BLaER1 treated with 17β-estradiol and CSF1 and Interleukin-3, amounts not matched to agents 10 nM and 100 nM (cell line): ENCODE measurements at regions not wholly inside any gene's neighbourhood (a gene's known extent, or its start where the extent isn't known, plus 50 kb on each side); places are given as distances from the start of the nearest gene placed in this dataset.

Experiments
- H3K27ac ChIP-seq, 11 experiments: shearing (Covaris generic); formaldehyde crosslinking; 2 replicates each; pipeline ENCODE4 v1.8.1; 2022
- H3K27me3 ChIP-seq, 11 experiments: shearing (Covaris generic); formaldehyde crosslinking; 2 replicates each; pipeline ENCODE4 v1.8.1; 2022
- H3K36me3 ChIP-seq, 11 experiments: shearing (Covaris generic); formaldehyde crosslinking; 2 replicates each; pipeline ENCODE4 v1.8.1; 2022
- H3K4me1 ChIP-seq, 10 experiments: shearing (Covaris generic); formaldehyde crosslinking; 2 replicates each; pipeline ENCODE4 v1.8.1; 2022
- H3K4me2 ChIP-seq, 11 experiments: shearing (Covaris generic); formaldehyde crosslinking; 2 replicates each; pipeline ENCODE4 v1.8.1; 2022
- H3K4me3 ChIP-seq, 10 experiments: shearing (Covaris generic); formaldehyde crosslinking; 2 replicates each; pipeline ENCODE4 v1.8.1; 2022
- H3K9ac ChIP-seq, 11 experiments: shearing (Covaris generic); formaldehyde crosslinking; 2 replicates each; pipeline ENCODE4 v1.8.1; 2022
- H3K9me3 ChIP-seq, 11 experiments: shearing (Covaris generic); formaldehyde crosslinking; replicated peaks in 1 of 11; 2 replicates each; pipeline ENCODE4 v1.8.1; 2022
- H4K20me1 ChIP-seq, 11 experiments: shearing (Covaris generic); formaldehyde crosslinking; 2 replicates each; pipeline ENCODE4 v1.8.1; 2022
- Cebpa-rat ChIP-seq, 11 experiments: shearing (Covaris generic); IDR thresholded peaks; 2 replicates each; pipeline ENCODE4 v1.8.1; 2022

GRCh38 chr7:142698429-142698828 is 50.8 kb upstream of the PRSS1 start:
- Histone ChIP-seq H3K27ac (no peak overlapping the region), H3K4me3 (no peak overlapping the region)

GRCh38 chr7:142697270-142697669 is 52.0 kb upstream of the PRSS1 start:
- Histone ChIP-seq H4K20me1 (no peaks in the 10 kb centered on the region), H3K4me3 (no peak overlapping the region), H3K27me3 (no peaks in the 10 kb centered on the region), H3K9me3 (no peaks in the 10 kb centered on the region), H3K27ac (no peak overlapping the region), H3K36me3 (no peaks in the 10 kb centered on the region), H3K4me2 (no peak overlapping the region), H3K9ac (no peak overlapping the region), H3K4me1 (peaks cover 0 to 11% (median 3%) of the 10 kb centered on the region in 10 experiments; a peak in 7 of 20 replicates)
- TF ChIP-seq Cebpa-rat (IDR thresholded peaks at IDR 0.05), result no peak

More at GRCh38 chr7:142698429-142698828, 50.8 kb upstream of the PRSS1 start:
- H3K36me3 ChIP-seq, result no peaks in the 10 kb centered on the region
- no peak overlapping the region for H3K9ac ChIP-seq
- H4K20me1 ChIP-seq, result no peaks in the 10 kb centered on the region
- peaks cover 0 to 11% (median 3%) of the 10 kb centered on the region in 10 experiments; a peak in 8 of 20 replicates for H3K4me1 ChIP-seq
- H3K9me3 ChIP-seq, result peaks cover 0 to 4% (median 0%) of the 10 kb centered on the region in 11 experiments; a peak in 1 of 22 replicates
- TF ChIP-seq Cebpa-rat (IDR thresholded peaks at IDR 0.05), result no peak
- H3K4me2 ChIP-seq, result no peak overlapping the region
- H3K27me3 ChIP-seq, result no peaks in the 10 kb centered on the region

GRCh38 chr7:142696456-142697179 is 52.7 kb upstream of the PRSS1 start:
- H3K4me2 ChIP-seq, result no peak overlapping the region
- no peak for TF ChIP-seq Cebpa-rat (IDR thresholded peaks at IDR 0.05)
- H3K4me3 ChIP-seq, result no peak overlapping the region
- H3K27ac ChIP-seq, result no peak overlapping the region
- no peaks in the 10 kb centered on the region for H3K9me3 ChIP-seq
- no peaks in the 10 kb centered on the region for H3K27me3 ChIP-seq
- H3K36me3 ChIP-seq, result no peaks in the 10 kb centered on the region
- no peaks in the 10 kb centered on the region for H4K20me1 ChIP-seq
- H3K9ac ChIP-seq, result no peak overlapping the region
- peaks cover 0 to 11% (median 3%) of the 10 kb centered on the region in 10 experiments; a peak in 7 of 20 replicates for H3K4me1 ChIP-seq

- Histone ChIP-seq H3K36me3 (no peaks in the 10 kb centered on the region), H3K4me3 (no peak overlapping the region), H3K4me1 (no peaks in the 10 kb centered on the region), H3K27ac (no peak overlapping the region), H3K9ac (no peak overlapping the region), H3K4me2 (no peak overlapping the region), H4K20me1 (no peaks in the 10 kb centered on the region), H3K27me3 (no peaks in the 10 kb centered on the region), H3K9me3 (no peaks in the 10 kb centered on the region)
- no peak for TF ChIP-seq Cebpa-rat (IDR thresholded peaks at IDR 0.05)
These were observed 55.4 kb upstream of the PRSS1 start for GRCh38 chr7:142693911-142694310.

GRCh38 chr7:142690554-142691182 is 58.6 kb upstream of the PRSS1 start:
- no peak for TF ChIP-seq Cebpa-rat (IDR thresholded peaks at IDR 0.05)
- no peaks in the 10 kb centered on the region for H3K36me3 ChIP-seq
- no peak overlapping the region for H3K4me2 ChIP-seq
- no peaks in the 10 kb centered on the region for H4K20me1 ChIP-seq
- no peaks in the 10 kb centered on the region for H3K27me3 ChIP-seq
- H3K9me3 ChIP-seq, result no peaks in the 10 kb centered on the region
- H3K27ac ChIP-seq, result no peak overlapping the region
- no peak overlapping the region for H3K9ac ChIP-seq
- H3K4me1 ChIP-seq, result peaks cover 0 to 5% (median 4%) of the 10 kb centered on the region in 10 experiments; a peak in 7 of 20 replicates
- no peak overlapping the region for H3K4me3 ChIP-seq

GRCh38 chr7:142689439-142690120 is 59.7 kb upstream of the PRSS1 start:
- H4K20me1 ChIP-seq, result no peaks in the 10 kb centered on the region
- H3K27me3 ChIP-seq, result no peaks in the 10 kb centered on the region
- H3K36me3 ChIP-seq, result no peaks in the 10 kb centered on the region
- TF ChIP-seq Cebpa-rat (IDR thresholded peaks at IDR 0.05), result no peak
- H3K9ac ChIP-seq, result no peak overlapping the region
- H3K4me2 ChIP-seq, result no peak overlapping the region
- no peaks in the 10 kb centered on the region for H3K9me3 ChIP-seq
- no peak overlapping the region for H3K27ac ChIP-seq
- H3K4me1 ChIP-seq, result peaks cover 0 to 6% (median 4%) of the 10 kb centered on the region in 10 experiments; a peak in 7 of 20 replicates
- H3K4me3 ChIP-seq, result no peak overlapping the region

GRCh38 chr7:142685877-142686508 is 63.3 kb upstream of the PRSS1 start:
- Histone ChIP-seq H4K20me1 (no peaks in the 10 kb centered on the region), H3K9me3 (no peaks in the 10 kb centered on the region), H3K36me3 (no peaks in the 10 kb centered on the region), H3K27ac (no peak overlapping the region), H3K4me2 (peak overlapping the region in 4 of 11 experiments; percentile 2 to 51 (median 30); a peak in 2 of 22 replicates), H3K4me3 (no peak overlapping the region), H3K4me1 (peaks cover 0 to 6% (median 4%) of the 10 kb centered on the region in 10 experiments; a peak in 7 of 20 replicates), H3K9ac (no peak overlapping the region), H3K27me3 (no peaks in the 10 kb centered on the region)
- TF ChIP-seq Cebpa-rat (IDR thresholded peaks at IDR 0.05), result no peak

GRCh38 chr7:142681314-142682092 is 67.8 kb upstream of the PRSS1 start:
- Histone ChIP-seq H3K9ac (no peak overlapping the region), H4K20me1 (no peaks in the 10 kb centered on the region), H3K9me3 (peaks cover 4 to 26% (median 15%) of the 10 kb centered on the region in 11 experiments; a peak in 19 of 22 replicates), H3K27ac (no peak overlapping the region), H3K36me3 (no peaks in the 10 kb centered on the region), H3K4me1 (peaks cover 0 to 6% (median 4%) of the 10 kb centered on the region in 10 experiments; a peak in 7 of 20 replicates), H3K4me2 (no peak overlapping the region), H3K27me3 (no peaks in the 10 kb centered on the region), H3K4me3 (no peak overlapping the region)
- no peak for TF ChIP-seq Cebpa-rat (IDR thresholded peaks at IDR 0.05)
